NCI-H524 treated with DMSO at 0.1 percent for 48 hours (cell line): ENCODE measurements at regions not wholly inside any gene's neighbourhood (a gene's known extent, or its start where the extent isn't known, plus 50 kb on each side); places are given as distances from the start of the nearest gene placed in this dataset.
"Not testable (repeated sequence)": the region's sequence is repeated elsewhere in the genome, so short reads cannot be mapped to it uniquely, and the experiment has no call there.

ENCODE experiments used
- DNase-seq: peaks from one replicate; lab custom pipeline; 2025; lab: John Stamatoyannopoulos, UW

- peak; percentile 35 for DNase-seq
Measured at GRCh38 chr13:104625201-104625600, 1559.0 kb upstream of the SLC10A2 start.

DNA sequence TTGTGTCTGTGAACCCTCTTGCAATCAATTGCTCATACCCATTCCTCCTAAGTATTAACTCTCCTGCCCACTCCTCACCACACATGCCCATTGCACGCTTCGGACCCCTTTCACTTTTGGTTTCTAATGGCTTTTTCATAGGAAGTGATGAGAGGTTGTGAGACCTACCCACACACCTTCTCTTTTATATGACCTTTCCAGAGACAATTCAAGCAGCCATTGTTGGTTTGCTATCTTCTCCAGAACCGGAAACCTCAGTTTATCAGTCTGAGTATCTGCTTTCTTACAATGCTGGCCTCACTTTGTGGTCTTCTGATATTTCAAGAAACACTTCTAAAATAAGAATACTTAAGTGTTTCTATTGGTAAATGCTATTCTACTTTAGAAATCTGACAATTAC, 1550.8 kb upstream of the SLC10A2 start:
- no peak for DNase-seq

DNA sequence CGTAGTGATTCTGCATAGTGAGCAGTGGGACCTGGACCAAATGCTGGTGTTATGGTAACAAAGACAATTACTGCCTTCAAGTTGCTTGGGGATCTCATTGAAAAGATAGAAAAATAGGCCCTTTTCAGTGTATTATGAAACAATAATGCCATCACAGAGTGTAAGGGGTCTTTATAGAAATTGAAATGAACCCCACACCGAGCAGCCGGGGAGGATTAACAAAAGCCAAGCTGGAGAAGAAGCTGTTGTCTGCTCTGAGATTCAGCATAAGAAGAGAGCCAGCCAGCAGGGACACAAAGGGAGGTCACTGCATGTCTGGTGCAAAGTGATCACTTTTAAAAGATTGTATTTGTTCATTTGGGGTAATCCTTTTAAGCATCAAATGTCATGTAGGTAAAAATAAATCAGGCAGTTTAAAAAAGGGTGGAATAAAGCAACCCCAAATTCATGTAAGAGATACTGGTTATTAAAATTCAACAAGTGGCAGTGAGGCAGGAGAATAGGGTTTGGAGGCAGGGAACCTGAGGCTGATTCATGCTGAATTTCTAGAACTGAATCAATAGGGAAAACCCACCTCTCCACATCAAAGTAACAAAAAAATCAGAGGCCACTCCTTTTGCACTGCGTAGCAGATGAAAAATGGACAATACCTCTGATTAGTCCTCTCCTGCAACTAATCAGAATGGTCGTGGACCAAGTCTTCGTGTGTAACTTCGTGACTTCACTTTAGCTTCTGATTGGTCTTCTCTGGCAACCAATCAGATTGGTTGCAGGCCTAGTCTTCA, 1548.3 kb upstream of the SLC10A2 start:
- DNase-seq, result no peak

GRCh38 chr13:104608331-104608730, 1542.1 kb upstream of the SLC10A2 start:
- DNase-seq, result no peak

- not testable (repeated sequence) for DNase-seq
Measured at GRCh38 chr13:104605435-104605834, 1539.2 kb upstream of the SLC10A2 start.

DNA sequence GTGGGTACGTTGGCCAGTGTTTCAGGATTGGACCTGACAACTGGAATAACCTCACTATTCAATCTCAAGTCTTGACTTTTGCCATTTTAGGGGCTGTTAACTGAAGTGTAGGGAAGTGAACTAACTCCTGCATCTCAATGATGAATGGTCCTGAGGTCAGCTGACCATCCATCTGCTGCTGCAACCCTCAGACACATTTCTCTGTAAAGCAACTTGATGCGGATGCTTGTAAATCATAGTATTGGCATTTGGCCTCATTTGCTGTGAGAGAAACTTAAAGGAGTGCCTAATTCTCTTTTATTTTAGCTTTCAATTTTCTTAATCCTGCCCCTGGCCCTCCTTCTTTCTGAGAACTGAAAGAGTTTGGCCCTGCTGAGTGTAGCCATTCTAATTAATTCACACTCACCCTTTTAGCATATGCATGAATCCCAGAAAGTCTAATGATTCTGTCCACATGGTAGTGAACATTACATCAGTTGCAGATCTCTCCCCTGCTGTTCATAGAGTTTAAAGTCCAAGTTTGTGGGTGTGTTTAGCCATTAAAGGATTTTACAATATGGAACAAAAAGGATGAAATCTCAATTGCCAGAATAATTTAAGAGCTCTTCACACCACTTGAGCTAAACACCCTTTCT, 1531.4 kb upstream of the SLC10A2 start:
- peak; percentile 87 for DNase-seq

- no peak for DNase-seq
Measured at GRCh38 chr13:104595511-104595910, 1529.3 kb upstream of the SLC10A2 start.

DNA sequence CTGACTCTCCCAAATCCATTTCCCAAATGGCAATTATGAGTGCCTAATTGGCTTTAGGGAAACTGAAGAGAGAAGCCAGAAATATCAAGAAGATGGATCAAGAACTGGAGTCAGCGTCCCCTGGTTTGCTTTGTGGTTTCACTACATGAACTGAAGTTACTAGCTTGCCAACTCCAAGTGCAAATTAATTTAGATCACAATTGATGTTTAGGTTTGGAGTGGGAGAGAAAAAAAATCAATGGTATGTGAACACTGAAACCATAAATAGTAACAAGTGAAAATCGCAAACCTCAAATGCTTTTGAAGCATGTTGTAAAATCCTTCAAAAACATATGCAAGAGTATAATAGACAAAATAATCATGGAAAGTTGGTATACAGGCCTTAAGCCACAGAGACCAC, 1528.6 kb upstream of the SLC10A2 start:
- DNase-seq, result no peak

DNA sequence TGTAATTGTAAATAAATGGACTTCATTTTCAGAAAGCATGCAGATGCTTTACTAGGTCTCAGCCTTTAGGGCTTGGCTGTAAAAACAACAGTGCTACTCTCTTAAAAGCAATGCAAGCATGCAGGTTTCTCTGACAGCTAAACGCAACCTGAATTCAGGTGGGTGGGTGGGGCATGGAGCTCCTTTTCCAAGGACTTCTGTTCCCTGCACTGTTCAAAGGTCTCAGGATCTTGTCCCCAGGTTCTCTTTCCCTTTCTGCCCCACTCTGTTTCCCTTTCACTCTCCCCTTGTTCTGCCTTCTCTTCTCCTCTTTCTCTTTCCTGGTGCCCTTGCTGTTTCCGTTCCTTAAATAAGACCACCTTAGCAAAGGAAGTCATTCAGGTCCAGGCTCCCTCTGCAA, 1527.5 kb upstream of the SLC10A2 start:
- no peak for DNase-seq

DNA sequence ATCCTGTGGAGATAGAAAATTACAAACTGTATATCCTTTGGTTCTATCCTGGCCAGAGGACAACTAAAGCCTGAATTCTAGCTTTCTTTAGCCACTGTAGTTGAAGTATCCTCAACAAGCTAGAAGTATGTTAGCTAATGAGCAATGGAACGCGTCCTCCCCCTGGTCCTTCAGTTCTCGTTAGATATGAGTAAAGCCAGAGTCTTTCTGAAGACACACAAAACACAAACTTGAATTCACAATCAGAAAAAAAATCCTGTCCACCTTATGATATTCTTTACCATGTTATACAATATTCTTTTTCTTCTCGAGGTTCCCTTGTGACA, 1527.0 kb upstream of the SLC10A2 start:
- no peak for DNase-seq

DNA sequence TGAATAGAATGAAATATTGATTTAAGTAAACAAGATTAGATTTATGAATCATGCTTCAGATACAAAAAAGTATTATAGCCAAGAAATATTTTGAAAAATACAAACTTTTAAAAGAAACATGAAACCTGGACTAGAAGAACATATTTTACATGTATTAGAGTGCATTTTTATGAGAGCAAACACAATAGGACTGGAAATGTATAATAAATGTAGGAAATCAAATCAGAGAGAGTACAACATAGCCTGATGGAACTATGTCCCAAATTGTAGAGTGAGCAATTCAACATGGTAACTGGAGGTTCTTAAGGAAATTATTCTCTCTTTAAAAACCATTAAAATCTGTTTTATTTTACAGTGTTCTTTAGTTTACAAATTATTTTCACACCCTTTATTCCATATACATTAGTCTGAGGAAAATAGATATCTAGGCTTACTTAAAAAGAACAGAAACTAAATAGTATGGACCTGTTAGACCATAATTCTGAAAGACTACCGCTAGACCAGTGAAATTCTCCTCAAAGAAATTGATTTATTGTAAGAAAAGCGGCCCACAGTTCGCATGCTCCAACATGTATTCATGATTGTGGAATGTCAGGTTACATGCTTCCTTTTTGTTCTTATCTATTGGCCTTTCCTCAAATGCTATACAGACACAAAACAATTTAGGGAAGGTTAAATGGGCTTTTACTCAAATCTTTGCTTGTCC, 1526.5 kb upstream of the SLC10A2 start:
- DNase-seq, result no peak

DNA sequence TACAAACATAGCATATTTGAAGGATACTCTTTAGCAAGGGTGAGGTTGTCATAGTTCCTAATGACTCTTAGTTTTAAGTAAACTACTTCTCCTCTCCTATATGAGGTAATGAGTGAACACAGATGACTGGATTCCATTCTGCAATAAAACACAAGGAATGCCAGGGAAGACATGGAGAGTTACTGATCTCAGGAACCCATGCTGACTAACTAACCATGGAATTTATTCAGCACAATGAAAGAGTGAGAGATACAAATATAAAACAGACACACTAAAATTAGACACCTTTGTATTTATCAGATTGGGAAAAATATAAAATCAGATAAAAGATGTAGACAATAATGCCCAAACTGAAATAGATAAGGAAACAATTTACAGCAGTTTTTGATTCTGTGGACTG, 1525.9 kb upstream of the SLC10A2 start:
- DNase-seq, result no peak

- DNase-seq, result no peak
Measured at GRCh38 chr13:104586051-104586746, 1520.0 kb upstream of the SLC10A2 start.

GRCh38 chr13:104584481-104584880, 1518.3 kb upstream of the SLC10A2 start:
- DNase-seq, result no peak

DNA sequence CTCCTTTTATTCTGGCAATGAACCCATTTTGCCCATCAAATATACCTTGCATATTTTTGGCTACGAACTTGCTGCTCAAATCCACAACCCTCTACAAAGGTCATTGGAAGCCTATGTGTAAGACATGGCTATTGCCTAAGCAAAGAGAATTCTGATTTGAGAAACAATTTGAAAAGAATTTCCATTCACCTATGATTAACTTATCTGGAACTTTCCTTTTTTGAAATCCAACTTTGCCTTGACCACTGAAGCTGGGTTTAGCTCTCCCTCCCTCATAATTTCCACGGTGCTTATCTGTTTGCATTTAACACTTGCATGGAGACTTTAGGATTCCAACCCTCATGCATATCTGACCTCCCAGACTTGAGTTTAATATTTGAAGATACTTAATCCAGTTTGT, 1514.7 kb upstream of the SLC10A2 start:
- no peak for DNase-seq

DNA sequence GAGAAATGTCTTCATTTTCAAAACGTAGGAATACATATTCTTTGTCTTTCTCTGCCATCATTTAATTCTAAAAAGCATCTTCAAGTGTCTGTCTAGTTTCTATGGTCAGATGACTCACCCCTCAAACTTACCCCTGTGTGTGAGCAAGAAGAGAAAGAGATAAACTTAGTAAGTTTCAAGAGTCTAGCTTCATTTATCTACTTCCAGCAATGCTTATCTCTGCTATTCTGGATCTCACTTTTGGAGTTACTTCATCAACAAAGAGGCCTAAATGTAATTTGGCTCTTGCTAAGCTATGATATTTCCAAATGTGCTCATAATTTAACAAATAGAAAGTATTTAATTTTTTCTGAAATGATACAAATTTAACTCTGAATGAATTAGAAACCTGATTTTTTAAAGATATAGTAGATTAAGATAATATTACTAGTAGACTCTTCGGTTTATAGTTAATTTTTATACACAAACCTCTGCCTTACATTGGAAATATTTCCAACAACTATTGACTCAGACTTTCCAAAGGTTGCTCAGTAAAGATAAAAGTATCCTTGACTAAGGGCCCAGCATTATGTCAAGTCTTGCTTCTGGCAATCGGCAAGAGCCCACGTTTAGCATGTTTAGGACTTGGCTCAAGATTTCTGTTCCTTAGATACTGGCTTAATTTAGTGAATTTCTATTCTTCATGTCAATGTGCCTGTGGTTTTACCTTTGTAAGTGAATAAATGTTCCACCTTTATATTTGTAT, 1511.0 kb upstream of the SLC10A2 start:
- no peak for DNase-seq

DNA sequence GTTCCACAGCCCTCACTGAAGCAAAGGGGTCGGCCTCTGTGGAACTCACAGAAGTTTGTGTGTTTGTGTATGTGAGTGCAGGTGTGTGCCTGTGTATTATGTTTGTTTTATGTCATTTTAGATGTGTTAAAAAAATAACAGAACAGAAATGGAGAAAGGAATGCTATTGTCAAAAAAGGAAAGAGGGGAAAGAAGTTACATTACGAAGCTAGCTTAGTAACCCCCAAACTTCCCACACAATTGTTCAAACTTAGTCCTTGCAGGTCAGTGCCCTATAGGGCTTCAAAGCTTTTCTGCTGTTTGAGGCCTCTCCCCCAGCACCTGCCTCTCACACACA, 1505.6 kb upstream of the SLC10A2 start:
- no peak for DNase-seq

DNA sequence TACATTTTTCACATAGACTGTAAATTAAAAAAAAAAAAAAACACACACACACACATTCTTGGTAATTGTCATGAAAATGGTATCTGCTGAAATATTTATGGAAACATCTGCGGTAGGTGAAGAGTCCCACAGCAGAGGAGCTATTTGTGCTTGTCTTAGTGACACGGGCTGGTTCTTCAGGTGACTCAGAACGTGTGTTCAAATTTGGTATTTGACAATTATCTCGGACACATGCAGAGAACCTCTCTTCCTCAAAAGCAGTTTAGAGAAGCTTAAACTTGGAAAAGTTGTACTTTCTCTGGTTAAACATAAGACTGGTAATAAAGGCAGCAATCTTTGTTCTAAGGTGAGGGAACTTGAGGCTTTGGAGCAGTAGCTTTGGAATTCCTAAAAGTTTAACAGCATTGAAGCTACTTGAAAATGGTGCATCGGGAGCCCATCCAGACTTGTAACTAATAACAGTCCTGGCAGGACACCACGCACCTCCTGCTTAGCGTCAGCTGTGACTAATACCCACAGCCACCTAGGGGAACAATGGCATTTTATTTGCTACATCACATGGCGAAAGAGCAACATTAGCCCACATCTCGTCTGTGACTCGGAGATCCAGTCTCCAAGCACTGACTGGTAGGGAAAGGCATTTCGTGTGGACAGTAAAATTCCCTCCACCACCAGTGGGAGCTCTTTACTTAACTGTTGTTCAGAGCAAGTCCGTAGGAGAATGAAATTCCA, 1505.1 kb upstream of the SLC10A2 start:
- DNase-seq, result peak; percentile 28

- no peak for DNase-seq
Measured at GRCh38 chr13:104567114-104567513, 1500.9 kb upstream of the SLC10A2 start.

DNA sequence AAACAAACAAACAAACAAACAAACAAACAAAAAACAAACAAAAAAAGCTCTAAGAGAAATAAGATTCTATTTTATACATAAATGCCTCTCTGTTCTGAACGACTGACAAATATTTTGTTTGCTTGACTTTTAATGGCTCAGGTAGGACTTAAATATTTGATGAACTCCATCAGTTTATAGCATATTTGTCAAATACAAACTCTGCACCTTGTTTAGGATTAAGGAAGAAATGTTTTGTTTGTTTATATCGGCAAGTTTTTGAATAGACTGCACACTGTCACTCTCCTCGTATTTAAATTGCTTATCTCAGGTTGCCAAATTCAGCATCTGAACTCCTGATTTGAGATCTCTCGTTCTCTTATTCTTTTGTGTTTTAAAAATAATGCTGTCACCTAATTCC, 1499.7 kb upstream of the SLC10A2 start:
- no peak for DNase-seq

DNA sequence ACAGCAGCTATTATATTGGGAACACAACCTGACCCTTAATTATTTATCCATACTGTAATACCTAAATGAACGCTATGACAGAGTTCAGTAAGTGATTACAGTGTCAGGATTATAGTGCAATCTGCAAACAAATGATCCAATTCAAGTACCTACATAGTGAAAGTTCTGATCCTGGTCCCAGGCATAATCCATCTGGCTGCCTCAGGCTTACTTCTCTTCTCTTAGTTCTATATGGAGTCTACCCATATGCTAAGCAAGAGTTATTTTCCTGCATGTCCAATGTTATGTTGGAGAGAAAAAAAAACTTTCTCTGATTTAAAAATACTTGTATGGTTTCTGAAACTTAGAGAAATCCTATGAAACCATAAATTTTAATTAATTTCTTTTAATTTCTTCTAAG, 1487.7 kb upstream of the SLC10A2 start:
- DNase-seq, result peak; percentile 6
